CD4-positive, alpha-beta T cell treated with Interferon alpha-2 for 1 hour (primary cell): ENCODE measurements at regions not wholly inside any gene's neighbourhood (a gene's known extent, or its start where the extent isn't known, plus 50 kb on each side); places are given as distances from the start of the nearest gene placed in this dataset.

Source experiments
- DNase-seq, 2 donors: peaks; one replicate each; pipeline ENCODE4 v3.0.0-alpha.2; 2020 to 2022

DNA sequence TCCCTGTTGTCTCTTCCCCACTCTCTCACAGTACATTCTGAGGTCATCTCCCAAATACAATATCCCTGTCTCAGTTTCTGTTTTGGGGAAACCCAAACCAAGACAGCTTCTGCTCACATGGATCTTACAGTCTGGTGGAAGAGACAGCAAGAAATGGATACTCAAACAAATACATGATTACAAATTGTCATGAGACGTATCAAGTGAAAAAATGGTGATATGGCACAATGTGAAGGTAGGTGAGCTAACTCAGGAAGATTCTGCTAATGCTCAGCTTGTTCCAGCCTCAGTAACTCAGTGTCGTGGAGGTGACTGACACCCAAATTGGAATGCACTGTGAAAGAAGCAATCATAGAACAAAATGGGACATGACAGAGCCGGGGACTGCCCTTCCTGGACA, 68.3 kb downstream of the CHST1 start:
- DNase-seq = no peak

DNA sequence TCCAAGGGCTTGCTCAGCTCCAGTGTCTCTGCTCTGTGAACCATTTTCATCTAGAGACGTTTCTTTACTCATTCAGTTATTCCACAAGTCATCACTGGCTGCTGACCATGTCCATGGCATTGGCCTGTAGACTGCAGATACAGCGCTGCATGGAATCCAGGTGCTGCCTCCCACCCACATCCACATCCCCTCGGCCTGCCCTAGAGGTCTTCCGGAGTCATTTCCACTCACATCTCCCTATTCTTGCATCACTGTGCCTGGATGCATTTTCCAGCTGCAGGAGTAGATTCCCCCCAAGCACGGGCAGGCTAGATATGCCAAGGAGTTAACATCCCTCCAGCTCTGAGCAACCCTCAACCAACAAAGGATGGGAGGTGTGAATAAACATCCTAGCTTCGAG, 68.9 kb downstream of the CHST1 start:
- DNase-seq = no peak

DNA sequence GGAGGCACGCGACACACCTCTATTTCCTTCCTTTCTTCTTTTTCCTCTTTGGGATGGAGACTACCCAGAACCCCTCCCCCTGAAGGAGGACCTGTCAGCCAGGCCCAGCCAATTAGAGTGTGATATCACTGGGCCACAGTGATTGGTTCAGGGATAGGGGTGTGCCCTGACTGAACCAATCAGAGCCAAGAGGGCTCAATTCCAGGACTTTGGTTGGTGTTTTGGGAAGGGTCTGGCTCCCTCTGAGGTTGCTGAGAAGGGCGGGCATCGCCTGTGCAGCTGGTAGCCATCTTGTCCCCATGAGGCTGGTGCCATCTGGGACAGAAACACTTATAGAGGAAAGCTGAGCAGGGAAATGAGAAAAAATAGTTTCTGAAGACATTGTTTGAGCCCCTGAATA, 71.4 kb downstream of the CHST1 start:
- no peak for DNase-seq

DNA sequence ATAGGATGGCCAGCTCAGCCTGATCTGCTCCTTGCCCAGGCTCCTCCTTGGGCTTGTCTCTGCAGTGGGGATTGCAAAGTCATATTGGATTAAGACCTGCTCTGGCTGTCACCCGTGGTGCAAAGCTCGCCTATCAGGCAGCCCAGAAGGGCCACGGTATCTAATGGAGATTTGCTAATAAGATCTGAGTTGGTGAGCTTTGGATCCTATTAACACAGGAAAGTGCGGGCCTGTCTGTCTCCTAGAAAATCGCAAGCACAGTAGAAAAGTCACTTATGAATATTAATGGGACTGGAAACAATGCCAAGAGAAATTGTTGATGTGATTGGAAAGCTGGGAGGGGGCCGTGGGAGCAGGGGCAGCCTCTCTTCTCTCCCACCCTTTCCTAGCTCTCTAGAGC, 72.8 kb downstream of the CHST1 start:
- DNase-seq = no peak

DNA sequence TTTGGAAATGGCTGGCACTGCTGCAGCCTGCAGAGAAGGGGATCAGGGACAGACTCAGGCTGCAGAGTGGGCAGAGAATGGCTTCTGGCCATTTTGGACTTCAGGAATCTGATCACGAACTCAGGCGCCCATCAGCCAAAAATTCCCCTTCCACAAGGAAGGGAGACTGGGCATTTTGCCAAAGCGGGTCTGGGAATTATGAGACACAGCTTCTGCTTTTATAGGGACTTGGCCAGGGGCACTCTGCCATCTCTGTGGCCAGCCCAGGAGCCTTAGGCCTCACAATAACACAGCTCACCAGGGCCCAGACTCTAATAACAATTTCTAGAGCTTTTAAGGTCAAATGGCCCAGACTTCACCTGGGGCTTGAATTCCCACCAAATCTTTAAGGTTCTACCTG, 74.7 kb downstream of the CHST1 start:
- no peak for DNase-seq

DNA sequence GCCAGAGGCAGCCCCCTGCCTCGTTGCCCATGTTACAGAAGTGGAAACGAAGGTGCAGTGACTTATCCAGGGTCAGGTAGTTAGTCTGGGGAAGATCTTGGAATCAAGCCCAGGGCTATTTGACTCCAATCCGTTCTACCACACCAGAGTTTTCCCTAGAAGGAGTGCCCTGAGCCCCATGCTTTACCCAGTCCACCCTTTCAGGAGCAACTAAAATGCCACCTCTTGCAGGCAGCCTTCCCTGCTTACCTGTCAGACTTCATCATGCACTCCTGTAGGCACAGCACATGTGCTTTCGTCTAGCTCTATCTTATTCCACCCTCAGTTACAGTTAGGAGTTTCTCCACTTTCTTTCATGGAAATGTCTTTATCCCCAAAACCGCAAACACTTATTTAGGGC, 80.2 kb downstream of the CHST1 start:
- DNase-seq = no peak

DNA sequence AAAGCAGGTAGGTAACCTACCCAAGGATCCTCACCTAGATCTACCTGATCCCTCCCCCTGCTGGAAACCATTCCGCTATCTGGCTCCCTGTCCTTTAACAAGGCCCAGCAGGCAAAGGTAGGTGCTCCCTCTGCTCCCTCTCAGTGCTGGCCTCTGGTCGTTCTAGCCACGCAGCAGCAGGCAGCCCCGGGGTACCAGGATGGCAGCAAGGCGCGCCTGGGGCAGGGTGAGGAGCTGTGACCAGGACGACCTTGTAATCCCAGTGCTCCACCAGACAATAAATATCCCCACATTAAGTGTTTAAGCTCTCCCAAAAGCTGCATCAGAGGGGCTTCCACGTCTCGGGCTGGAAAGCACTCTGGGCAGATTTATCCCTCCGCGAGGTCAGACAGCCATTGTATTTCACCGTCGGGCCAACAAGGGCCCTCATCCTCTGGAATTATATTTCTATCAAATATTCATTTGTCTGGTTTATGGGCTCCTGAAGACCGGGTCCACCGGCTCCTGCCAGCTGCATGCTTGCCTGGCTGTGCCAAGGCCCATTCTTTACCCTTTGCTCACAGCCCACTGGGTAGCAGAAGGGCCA, 81.3 kb downstream of the CHST1 start:
- DNase-seq = no peak

DNA sequence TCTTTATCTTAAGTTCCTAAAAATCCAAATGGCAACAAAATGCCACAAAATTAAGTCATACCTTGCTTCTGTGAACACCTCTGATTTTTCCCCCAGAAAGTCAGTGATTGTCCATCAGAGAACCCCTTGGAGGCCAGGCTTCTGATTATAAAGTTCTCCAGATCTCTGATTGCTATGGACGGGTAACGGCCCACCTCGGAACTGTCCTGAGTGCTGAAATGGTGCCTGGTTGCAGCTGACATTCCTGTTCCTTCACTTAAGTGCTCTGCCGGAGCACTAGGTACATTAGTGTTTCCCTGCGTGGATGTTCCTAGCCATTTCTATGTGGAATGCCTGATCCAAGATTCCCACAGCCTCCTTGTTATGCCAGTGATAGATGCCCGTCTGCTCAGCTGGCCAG, 85.0 kb downstream of the CHST1 start:
- DNase-seq = no peak

DNA sequence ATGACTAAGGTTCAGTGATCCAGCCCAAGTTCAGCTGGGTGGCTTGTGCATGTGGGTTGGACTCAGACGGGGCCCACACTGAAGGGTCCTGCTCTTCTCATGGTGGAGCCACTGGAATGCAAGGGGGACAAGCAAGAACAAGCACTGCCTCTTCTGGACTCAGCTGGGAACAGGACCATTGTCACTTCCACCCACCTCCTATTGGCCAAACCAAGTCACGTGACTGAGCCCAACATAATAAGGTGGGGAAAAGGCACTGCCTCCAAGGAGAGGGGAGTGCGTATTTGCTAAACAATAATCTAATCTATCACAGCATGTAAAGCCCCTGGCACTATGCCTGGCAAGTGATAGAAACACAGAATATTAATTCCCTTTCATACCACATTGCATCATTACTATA, 87.1 kb downstream of the CHST1 start:
- DNase-seq = no peak

DNA sequence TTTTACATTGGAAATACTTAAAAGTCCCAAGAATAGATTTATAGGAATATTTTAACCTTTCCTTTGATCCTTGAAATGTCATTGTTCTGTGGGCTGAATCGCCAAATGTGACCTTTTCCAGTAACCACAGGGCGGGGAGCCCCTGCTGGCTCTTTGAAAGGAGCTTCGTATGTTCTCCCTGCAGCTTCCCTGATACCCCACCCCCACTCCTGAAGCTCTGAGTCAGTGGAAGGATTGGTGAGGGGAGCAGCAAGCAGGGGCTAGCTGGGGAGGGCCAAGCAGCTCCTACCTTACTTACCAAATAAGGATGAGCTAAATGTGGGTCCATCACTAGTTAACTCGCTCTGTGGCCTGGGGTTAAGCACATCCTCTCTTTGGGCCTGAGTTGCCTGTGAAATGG, 87.7 kb downstream of the CHST1 start:
- DNase-seq = no peak

DNA sequence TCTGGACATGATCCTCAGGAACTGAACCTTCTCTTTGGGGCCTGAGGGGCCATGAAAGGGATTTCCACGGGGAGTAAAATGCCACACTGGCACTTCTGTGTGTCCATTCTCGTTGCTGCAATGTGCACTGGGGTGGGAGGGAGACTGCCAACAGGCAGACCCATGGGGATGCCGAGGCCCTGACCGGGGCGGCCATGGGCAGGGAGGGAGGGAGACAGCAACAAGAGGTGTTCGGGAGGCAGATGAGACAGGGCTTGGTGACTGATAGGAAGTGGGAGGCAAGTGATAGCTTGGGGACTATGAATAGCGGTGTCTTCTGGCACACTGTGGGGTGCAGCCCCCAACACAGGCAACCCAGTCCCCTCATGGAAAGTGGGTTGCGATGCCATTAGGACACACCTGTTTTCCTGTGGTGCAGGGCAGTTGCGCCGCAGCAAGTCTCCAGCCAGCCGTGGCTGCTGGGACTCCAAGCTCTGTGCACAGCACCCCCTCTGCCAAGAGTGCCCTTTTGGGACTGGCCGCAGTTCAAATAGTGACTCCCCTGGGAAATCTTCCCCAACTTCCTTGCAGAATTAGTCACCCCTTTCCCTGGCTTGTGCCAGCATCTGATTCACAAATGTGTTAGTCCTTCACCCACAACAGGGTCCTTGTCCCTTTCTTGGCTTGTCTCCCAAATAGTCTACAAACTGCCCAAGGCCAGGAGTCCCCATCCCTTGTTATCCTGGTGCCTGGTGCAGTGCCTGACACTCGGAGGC, 88.8 kb downstream of the CHST1 start:
- no peak for DNase-seq

DNA sequence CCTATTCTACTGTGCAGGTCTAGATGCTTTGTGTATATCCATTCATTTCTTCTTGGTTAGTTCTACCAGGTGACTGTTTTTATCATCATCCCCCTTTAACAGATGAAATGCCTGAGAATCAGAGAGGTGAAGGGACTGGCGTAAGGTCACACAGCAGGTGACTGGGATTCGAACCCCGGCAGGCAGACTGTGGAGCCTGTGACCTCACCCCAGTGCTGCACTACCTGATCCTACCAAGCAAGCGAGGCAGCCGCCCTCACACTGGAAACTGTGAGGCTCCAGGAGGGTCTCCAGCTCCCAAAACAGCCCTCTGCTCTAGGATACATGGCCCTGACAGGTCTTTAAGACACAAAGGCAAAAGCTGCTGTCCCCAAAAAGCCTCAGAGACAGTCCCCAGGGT, 91.7 kb downstream of the CHST1 start:
- DNase-seq = no peak

DNA sequence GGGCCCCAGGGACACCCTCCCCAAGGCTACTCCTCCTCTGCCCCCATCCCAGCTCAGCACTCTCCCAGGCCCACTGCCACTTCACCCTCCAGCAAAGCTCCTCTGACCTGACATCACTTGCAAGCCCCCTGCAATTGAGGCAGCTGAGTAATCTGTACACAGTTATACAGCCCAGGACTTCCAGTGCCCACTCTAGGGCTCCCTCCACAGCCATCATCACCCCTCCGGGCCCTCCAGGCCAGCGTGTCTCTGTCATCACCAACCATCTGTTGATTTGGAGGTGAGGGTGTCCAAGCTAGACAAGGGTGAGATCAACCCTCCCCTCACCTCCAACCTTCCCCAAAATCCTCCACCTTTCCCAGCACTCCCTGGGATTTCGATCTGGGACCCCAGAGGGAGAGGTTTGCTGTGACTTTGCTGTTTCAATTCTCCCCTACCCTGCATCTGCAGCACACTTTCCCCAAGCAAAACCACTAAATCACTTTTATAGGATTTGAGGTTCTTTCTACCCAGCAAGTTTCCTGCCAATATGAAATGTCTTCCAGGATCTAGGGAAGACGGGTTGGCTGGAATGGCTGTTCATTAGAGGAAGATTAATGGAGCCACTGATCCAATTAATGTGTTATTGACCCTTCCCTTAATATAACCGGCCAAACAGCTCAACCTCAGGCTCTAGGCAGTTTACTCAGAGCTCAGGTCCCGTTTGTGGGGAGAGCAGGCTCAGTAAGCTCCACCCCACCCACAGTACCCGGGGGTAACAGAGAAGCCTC, 92.9 kb downstream of the CHST1 start:
- no peak for DNase-seq

DNA sequence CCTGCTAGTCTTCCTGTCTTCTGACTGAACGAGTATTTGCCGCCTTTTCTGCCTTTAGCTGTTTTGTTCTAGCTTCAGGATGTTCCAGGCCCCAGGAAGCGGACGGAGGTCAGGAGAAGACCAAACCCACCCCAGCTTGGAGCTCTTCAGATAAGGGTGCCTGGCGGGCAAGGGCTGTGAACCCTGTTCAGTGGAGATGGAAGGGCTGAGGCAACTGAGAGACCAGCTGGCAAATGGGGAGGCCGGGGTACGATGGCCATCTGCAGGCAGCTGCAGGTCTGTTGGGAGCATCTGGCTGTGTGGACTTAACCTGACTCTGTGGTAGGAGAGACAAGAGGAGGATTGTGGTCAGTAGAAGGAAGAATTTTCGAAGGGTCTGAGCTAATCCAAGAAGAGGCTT, 95.6 kb downstream of the CHST1 start:
- DNase-seq = no peak

DNA sequence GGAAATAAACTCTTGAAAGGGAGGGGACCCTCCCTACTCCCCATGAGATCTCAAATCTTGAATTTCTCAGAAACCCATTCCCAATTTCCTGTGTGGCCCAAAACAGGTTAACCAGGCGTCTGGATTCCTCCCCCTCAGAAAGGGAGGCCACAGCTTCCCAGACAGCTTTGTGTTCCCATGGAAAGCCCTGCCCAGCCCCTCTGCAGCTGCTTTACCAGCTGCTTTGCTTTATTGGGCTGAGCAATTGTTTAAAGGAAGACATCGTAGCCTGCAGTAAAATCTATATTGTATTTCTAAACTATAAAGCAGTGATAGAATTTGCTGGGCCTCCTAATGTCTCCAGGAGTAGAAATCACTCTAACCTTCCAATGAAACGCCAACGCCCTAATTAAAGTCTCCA, 97.4 kb downstream of the CHST1 start:
- no peak for DNase-seq

DNA sequence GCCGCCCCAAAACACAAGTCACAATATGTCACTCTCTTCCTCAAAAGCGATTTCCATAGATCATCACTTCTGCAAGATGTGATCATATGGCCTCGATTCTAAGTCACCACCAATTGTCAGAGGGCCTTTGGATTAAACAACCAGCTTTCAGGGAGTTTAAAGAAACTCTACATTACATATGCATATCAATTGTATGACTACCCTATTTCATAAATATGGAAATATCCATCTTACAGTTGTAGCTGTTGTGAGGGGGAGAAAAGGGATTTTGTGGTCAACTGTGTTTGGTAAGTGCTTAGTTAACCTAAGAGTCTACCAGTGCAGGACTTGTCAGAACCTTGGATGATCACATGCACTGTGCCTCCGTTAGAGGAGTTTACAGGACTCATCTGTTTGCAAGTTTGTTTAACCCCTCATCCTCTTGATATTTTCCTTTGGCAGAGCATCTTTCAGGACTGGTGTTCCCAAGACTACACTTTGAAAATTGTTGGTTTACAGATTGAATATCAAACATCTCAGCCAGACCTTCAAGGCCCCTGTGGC, 99.9 kb downstream of the CHST1 start:
- DNase-seq = no peak

DNA sequence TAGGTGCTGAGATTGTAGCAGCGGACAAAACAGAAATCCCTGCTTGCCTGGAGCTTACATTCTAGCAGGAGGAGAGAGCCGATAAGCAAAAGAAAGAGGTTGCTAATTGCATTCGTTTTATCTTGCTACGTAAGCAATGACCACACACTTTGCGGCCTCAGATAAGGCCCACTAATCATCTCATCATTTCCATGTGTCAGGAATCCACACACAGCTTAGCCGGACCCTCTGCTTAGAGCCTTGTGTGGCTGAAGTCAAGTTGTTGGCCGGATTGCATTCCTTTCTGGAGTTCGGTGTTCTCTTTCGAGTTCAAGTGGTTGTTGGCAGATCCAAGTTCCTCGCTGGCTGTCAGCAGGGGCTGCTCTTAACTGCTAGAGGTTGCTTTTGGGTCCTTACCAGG, 101.6 kb downstream of the CHST1 start:
- DNase-seq = no peak

DNA sequence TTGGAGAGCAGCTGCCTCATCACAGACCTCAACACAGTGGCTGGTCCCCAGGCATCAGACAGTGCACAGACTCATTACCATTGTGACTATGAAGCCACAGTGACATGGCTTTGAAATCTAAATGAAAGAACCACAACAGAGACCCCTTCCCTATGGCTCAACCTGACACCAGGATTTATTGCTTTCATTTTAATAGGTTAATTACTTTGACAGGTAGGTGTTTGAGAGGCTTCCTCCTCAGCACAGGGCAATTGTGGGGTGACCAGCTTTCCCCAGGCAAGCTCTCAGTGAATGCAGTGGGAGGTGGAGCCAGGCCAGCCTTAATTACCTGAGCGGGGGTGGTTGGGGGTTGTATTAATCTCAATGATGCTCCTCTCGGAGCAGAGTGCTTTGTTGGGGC, 102.3 kb downstream of the CHST1 start:
- DNase-seq = no peak

DNA sequence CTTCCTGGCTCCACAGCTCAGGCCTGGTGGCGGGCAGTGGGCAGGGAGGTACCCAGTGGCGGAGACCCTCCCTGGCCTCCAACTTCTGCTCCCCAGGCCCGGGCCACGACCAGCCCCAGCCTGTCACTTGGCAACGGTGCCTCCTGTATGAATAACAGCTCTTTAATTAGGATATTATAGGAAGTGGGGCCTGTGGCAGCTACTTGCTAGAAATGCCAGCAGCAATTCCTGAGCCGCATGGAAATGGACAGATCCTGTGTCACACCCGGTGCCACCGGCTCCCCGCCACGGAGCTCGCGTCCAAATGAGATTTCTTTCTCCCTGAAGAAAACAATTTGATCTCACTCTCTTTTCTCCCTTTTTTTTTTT, 104.5 kb downstream of the CHST1 start:
- DNase-seq = no peak

DNA sequence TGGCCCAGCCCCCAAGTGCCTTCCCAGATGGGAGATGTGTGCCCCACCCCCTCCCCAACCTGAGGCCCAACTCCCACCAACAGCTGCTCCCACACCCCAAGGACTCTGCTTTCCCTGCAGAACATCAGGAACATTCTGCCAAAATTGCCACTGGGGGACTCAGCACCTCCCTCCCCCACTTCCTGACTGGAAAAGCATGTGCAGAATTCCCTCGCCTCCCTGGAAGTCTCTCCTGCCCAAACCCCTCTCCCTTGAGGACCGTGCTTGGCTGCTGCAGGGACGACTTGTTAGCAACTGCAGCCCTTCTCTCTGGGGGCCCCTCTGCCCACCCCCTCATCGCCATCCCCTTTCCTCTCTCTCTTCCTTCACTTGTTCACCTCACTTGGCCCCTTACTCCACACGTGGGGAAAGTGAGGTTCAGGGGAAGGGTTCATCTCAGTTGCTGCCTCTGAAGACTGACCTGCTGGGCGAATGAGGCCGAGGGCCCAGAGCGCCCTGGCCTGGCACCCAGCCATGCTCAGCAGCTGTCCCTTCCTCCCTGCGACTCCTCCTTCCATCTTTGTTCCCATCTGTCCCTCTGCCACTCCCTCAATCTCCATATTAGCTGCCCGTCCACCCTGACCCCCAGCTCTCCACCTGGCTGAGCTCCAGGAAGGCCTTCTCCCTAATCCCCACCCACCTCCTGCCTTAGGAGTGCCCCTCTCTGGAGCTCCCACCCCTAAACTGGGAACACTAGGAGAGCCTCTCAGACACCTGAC, 105.1 kb downstream of the CHST1 start:
- DNase-seq = no peak

DNA sequence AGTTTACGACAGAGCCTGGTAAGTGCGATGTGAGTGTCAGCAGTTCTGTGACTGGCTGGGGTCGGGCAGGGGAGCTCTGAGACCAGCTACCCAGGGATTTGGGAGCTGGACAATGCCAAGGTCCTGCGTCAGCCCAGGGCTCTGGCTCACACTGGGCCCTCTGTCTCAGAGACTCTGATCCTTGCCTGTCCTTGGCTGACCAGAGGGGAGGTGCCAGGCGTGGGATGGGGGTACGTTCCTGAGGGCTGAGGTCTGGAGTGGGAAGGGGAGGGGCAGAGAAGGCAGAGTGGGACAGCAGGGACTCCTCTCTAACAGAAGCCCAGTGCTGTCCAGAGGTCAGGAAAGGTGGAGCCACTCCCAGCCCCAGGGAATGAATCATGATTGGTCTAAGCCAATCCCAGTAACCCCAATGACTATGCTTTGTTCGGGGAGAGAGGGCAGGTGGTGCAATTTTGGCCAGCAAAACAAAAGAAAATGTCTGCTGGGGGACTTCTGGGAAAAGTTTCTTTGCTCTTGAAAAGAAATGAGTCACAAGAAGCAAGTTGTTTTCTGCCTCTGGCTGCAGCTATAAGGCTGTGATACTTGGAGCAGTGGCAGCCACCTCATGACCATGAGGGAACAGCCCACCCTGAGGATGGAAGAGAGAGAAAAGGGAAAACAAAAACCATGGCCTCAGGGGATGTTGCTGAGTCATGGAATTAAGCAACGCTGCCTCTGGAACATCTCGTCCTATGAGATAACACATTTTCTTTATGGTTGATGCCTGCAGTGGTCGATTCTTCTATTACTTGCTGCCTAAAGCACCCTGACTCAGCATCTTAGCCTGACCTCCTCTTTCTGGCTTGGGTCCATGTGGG, 108.3 kb downstream of the CHST1 start:
- DNase-seq = no peak

DNA sequence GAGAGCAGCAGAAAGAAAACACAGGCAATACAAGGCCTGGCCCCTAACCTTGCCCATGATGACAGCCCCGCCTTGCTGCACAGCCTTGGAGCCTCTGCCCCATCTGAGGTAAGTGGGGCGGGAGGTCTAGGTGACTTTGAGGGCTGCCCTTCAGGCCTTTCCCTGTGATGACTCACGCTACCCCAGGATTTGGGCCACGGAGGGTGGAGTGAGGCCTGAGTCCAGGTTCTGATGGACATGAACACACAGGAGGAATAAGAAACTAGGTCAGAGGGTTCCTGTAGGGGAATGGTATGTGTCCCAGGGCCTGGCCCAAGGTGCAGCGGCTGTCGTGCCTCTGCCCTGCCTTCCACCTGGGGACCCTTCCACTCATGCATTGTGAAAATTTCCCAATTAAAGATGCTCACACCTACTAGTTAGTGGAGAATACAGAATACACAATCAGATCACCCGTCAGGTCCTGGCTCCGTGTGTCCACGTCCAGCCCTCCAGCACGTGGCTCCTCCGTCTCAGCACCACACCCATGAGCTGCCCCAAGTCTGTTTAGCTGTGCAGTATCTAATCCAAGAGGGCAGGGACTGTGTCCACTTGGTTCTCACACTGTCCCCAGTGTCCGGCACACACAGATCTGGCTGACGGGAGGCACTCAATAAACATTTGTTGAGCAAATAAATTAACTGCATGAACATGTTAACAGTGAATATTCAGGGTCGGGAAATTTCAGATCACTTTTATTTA, 111.0 kb downstream of the CHST1 start:
- DNase-seq = no peak
